Chondrocyte (in vitro differentiated cells): ENCODE measurements at regions not wholly inside any gene's neighbourhood (a gene's known extent, or its start where the extent isn't known, plus 50 kb on each side); places are given as distances from the start of the nearest gene placed in this dataset.

ENCODE experiments used
- DNase-seq: peaks from one replicate; pipeline ENCODE4 v3.0.0; 2021; ENCODE audit warnings: mixed read lengths, low spot score
- H3K27ac Mint-ChIP-seq: one replicate; pipeline ENCODE4 v1.8.0; 2021; ENCODE audit warnings: mild to moderate bottlenecking, moderate library complexity, mixed read lengths; ENCODE audit not compliant: unreplicated experiment
- H3K27me3 Mint-ChIP-seq: 2 replicates; pipeline ENCODE4 v1.8.0; 2021; ENCODE audit warnings: low read depth, mixed read lengths
- H3K36me3 Mint-ChIP-seq: 2 replicates; pipeline ENCODE4 v1.8.0; 2021; ENCODE audit warnings: low read depth, mixed read lengths
- H3K4me1 Mint-ChIP-seq: 2 replicates; pipeline ENCODE4 v1.8.0; 2021; ENCODE audit warnings: low read depth, mild to moderate bottlenecking, mixed read lengths
- H3K4me3 Mint-ChIP-seq: one replicate; pipeline ENCODE4 v1.8.0; 2021; ENCODE audit warnings: mild to moderate bottlenecking, moderate library complexity, mixed read lengths; ENCODE audit not compliant: unreplicated experiment
- H3K9me3 Mint-ChIP-seq: 2 replicates; pipeline ENCODE4 v1.8.0; 2021; ENCODE audit warnings: low read depth, mixed read lengths
- CTCF ChIP-seq: fragments of 200-600 bp; sonication (generic); IDR thresholded peaks from 2 replicates; pipeline ENCODE4 v1.5.0; 2021; ENCODE audit warnings: antibody characterized with exemption, mild to moderate bottlenecking, moderate library complexity

- peaks cover 6% of the 10 kb centered on the region for H3K4me1 Mint-ChIP-seq
- H3K27ac Mint-ChIP-seq: no peak overlapping the region
- no peak for DNase-seq
- H3K9me3 Mint-ChIP-seq: no peaks in the 10 kb centered on the region
- no peak for TF ChIP-seq CTCF
- H3K4me3 Mint-ChIP-seq: no peak overlapping the region
- H3K27me3 Mint-ChIP-seq: peaks cover 22% of the 10 kb centered on the region
- H3K36me3 Mint-ChIP-seq: no peaks in the 10 kb centered on the region
Measured at GRCh38 chr6:168724669-168725570, 283.9 kb downstream of the SMOC2 start.

GRCh38 chr6:168724033-168724432, 283.0 kb downstream of the SMOC2 start:
- Mint-ChIP-seq H3K27ac (no peak overlapping the region), H3K4me3 (no peak overlapping the region)

GRCh38 chr6:168722397-168722796, 281.4 kb downstream of the SMOC2 start:
- H3K9me3 Mint-ChIP-seq: no peaks in the 10 kb centered on the region
- no peak overlapping the region for H3K4me3 Mint-ChIP-seq
- TF ChIP-seq CTCF: no peak
- DNase-seq: no peak
- H3K27me3 Mint-ChIP-seq: peaks cover 27% of the 10 kb centered on the region
- H3K4me1 Mint-ChIP-seq: peaks cover 6% of the 10 kb centered on the region
- no peaks in the 10 kb centered on the region for H3K36me3 Mint-ChIP-seq
- H3K27ac Mint-ChIP-seq: no peak overlapping the region

More at GRCh38 chr6:168724033-168724432, 283.0 kb downstream of the SMOC2 start:
- Mint-ChIP-seq H3K27me3 (peaks cover 24% of the 10 kb centered on the region), H3K36me3 (no peaks in the 10 kb centered on the region), H3K9me3 (no peaks in the 10 kb centered on the region), H3K4me1 (peaks cover 6% of the 10 kb centered on the region)
- TF ChIP-seq CTCF: no peak
- DNase-seq: no peak

GRCh38 chr6:168721571-168721970, 280.6 kb downstream of the SMOC2 start:
- no peak overlapping the region for H3K27ac Mint-ChIP-seq
- TF ChIP-seq CTCF: no peak
- peaks cover 6% of the 10 kb centered on the region for H3K4me1 Mint-ChIP-seq
- H3K9me3 Mint-ChIP-seq: no peaks in the 10 kb centered on the region
- peaks cover 33% of the 10 kb centered on the region for H3K27me3 Mint-ChIP-seq
- no peaks in the 10 kb centered on the region for H3K36me3 Mint-ChIP-seq
- no peak for DNase-seq
- no peak overlapping the region for H3K4me3 Mint-ChIP-seq

GRCh38 chr6:168719901-168720300, 278.9 kb downstream of the SMOC2 start:
- no peak overlapping the region for H3K4me3 Mint-ChIP-seq
- peaks cover 31% of the 10 kb centered on the region for H3K27me3 Mint-ChIP-seq
- H3K9me3 Mint-ChIP-seq: no peaks in the 10 kb centered on the region
- no peak for DNase-seq
- H3K27ac Mint-ChIP-seq: no peak overlapping the region
- H3K4me1 Mint-ChIP-seq: peaks cover under 1% of the 10 kb centered on the region
- no peak for TF ChIP-seq CTCF
- H3K36me3 Mint-ChIP-seq: no peaks in the 10 kb centered on the region
